ENCODE measurements at regions not wholly inside any gene's neighbourhood (a gene's known extent, or its start where the extent isn't known, plus 50 kb on each side); places are given as distances from the start of the nearest gene placed in this dataset.
"Not testable (repeated sequence)": the region's sequence is repeated elsewhere in the genome, so short reads cannot be mapped to it uniquely, and the experiment has no call there.

- H3K4me3 ChIP-seq (ENCODE audit: low read depth, low read length) = no peak overlapping the region
Observed at GRCh38 chr1:233722212-233722979, 108.5 kb downstream of the KCNK1 start.

DNA sequence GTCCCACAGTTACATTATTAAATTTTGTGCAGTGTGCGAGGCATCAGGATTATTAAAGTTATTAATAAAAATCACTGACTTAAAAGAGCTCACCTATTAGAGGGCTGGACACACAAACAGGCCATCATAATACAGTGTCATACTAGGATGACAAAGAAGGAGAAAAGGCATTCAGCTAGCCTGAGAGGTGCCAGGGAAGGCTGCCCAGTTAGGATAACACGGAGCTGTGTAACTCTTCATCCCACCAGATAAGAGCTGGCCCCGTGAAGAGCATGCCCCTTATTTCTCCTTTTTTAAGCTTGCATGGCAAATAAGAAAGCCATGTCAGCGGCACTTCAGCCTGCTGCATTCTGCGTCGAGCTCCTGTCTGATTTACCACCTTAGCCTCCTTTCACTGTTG is 109.5 kb downstream of the KCNK1 start:
- H3K4me3 ChIP-seq (ENCODE audit: low read depth, low read length) = no peak overlapping the region
- no peak for TF ChIP-seq CTCF (IDR thresholded peaks at IDR 0.05; ENCODE audit: low read depth, low read length)

More at GRCh38 chr1:233722212-233722979, 108.5 kb downstream of the KCNK1 start:
- TF ChIP-seq CTCF (IDR thresholded peaks at IDR 0.05; ENCODE audit: low read depth, low read length) = no peak

DNA sequence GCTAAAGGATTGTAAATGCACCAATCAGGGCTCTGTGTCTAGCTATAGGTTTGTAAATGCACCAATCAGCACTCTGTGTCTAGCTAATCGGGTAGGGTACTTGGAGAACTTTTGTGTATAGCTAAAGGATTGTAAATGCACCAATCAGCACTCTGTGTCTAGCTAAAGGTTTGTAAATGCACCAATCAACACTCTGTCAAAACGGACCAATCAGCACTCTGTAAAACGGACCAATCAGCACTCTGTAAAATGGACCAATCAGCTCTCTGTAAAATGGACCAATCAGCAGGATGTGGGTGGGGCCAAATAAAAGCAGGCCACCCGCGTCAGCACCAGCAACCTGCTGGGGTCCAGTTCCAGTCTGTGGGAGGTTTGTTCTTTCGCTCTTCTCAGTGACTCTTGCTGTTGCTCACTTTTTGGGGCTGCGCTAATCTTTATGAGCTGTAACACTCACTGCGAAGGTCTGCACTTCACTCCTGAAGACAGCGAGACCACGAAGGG is 110.3 kb downstream of the KCNK1 start:
- H3K4me3 ChIP-seq (ENCODE audit: low read depth, low read length) = not testable (repeated sequence)

- no peak overlapping the region for H3K4me3 ChIP-seq (ENCODE audit: low read depth, low read length)
- no peak for TF ChIP-seq CTCF (IDR thresholded peaks at IDR 0.05; ENCODE audit: low read depth, low read length)
Observed at GRCh38 chr1:233725423-233725822, 111.5 kb downstream of the KCNK1 start.

- TF ChIP-seq CTCF (IDR thresholded peaks at IDR 0.05; ENCODE audit: low read depth, low read length) = no peak
Observed at GRCh38 chr1:233728721-233729120, 114.8 kb downstream of the KCNK1 start.

GRCh38 chr1:233730380-233730779 is 116.5 kb downstream of the KCNK1 start:
- H3K4me3 ChIP-seq (ENCODE audit: low read depth, low read length) = no peak overlapping the region
- TF ChIP-seq CTCF (IDR thresholded peaks at IDR 0.05; ENCODE audit: low read depth, low read length) = no peak

More at GRCh38 chr1:233728721-233729120, 114.8 kb downstream of the KCNK1 start:
- H3K4me3 ChIP-seq (ENCODE audit: low read depth, low read length) = no peak overlapping the region

DNA sequence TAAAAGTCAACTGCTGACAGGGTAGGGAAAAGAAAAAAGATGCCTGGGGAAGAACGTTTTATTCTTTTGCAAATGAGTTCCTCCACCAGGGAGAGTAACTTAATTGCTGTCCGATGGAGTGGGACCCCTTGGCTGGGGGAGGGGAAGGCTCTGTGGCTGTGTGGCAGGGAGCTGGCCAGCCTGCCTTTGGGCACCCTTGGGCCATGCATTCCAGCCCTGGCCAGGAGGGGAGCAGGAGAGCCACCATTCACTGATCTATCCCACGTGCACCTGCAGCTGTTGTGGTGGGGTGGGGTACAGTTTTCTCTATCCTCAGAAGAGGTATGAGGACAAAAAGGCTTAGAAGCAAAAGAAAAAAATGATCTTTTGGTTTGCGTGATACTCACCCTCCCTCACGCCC is 116.9 kb downstream of the KCNK1 start:
- TF ChIP-seq CTCF (IDR thresholded peaks at IDR 0.05; ENCODE audit: low read depth, low read length) = no peak

More for the DNA sequence above, 116.9 kb downstream of the KCNK1 start:
- no peak overlapping the region for H3K4me3 ChIP-seq (ENCODE audit: low read depth, low read length)
